ENCODE measurements at regions not wholly inside any gene's neighbourhood (a gene's known extent, or its start where the extent isn't known, plus 50 kb on each side); places are given as distances from the start of the nearest gene placed in this dataset.

DNA sequence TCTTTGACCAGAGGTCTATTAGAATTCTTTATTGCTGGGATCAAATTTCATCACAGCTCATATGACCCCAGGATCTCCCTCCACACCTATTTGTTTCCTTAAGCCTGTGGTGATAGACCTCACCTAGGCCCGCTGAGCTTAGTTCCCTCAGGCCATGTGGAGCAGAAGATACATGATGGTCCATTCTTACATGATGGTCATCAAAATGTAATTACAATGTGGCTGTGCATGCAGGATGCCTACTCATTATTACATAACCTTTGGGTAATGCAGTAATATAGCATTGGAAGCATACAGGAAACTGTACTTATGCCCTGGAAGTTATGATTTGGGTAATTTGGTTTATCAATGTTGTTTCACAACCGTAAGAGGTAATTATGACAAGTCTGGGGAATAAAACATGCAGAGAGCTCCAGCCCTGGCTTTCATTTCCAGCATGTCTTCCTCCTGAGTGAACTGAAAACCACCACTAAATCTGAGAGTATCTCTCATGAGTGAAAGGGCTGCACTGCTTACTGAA is 67.0 kb upstream of the AGA start:
- intact Hi-C loops (cut with DNase I), result no loop called here
- Histone ChIP-seq H3K27me3 (no peaks in the 10 kb centered on the region), H3K4me3 (no peak overlapping the region), H3K27ac (no peak overlapping the region), H3K4me1 (no peaks in the 10 kb centered on the region), H3K36me3 (no peaks in the 10 kb centered on the region), H3K9me3 (no peaks in the 10 kb centered on the region)
- DNase-seq, result no peak
- no peak for ATAC-seq
- TF ChIP-seq POLR2A (IDR thresholded peaks at IDR 0.05), result no peak
- TF ChIP-seq, protein P1, sequence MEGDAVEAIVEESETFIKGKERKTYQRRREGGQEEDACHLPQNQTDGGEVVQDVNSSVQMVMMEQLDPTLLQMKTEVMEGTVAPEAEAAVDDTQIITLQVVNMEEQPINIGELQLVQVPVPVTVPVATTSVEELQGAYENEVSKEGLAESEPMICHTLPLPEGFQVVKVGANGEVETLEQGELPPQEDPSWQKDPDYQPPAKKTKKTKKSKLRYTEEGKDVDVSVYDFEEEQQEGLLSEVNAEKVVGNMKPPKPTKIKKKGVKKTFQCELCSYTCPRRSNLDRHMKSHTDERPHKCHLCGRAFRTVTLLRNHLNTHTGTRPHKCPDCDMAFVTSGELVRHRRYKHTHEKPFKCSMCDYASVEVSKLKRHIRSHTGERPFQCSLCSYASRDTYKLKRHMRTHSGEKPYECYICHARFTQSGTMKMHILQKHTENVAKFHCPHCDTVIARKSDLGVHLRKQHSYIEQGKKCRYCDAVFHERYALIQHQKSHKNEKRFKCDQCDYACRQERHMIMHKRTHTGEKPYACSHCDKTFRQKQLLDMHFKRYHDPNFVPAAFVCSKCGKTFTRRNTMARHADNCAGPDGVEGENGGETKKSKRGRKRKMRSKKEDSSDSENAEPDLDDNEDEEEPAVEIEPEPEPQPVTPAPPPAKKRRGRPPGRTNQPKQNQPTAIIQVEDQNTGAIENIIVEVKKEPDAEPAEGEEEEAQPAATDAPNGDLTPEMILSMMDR (IDR thresholded peaks at IDR 0.05), result no peak
- WGBS, 4 donors, result 68 to 83% (median 80%) methylated on average over 2 of the region's 2 CpGs

- Histone ChIP-seq H3K27ac (no peak overlapping the region), H3K27me3 (no peaks in the 10 kb centered on the region), H3K9me3 (no peaks in the 10 kb centered on the region), H3K4me1 (no peaks in the 10 kb centered on the region), H3K36me3 (no peaks in the 10 kb centered on the region), H3K4me3 (no peak overlapping the region)
- WGBS, 4 donors, result 85 to 92% (median 89%) methylated on average over 3 of the region's 3 CpGs
- DNase-seq (no peak), ATAC-seq (no peak)
- TF ChIP-seq, protein P1 (IDR thresholded peaks at IDR 0.05), result no peak
- TF ChIP-seq POLR2A (IDR thresholded peaks at IDR 0.05), result no peak
- intact Hi-C loops (cut with DNase I), result no loop called here
These were observed 69.4 kb upstream of the AGA start for GRCh38 chr4:177511611-177512010.

DNA sequence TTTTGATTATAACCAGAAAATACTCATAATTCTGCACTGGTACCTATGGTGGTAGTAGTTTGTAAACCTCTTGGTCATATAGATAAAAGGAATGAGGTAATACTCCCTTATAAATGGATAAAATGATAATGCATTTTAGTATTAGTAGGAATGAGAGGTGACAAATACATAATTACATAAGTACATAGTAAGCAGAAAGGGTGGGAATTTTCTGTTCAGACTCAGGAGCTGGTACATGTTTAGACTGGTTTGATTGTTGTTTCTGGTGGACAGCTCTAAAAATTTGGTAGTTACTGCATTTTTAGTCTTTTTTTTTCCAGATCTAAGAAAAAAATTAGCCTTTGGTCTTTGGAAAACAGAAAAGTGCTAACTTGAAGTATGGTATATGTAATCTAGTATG is 70.4 kb upstream of the AGA start:
- Histone ChIP-seq H3K4me1 (no peaks in the 10 kb centered on the region), H3K27ac (no peak overlapping the region), H3K36me3 (no peaks in the 10 kb centered on the region), H3K27me3 (no peaks in the 10 kb centered on the region), H3K9me3 (no peaks in the 10 kb centered on the region), H3K4me3 (no peak overlapping the region)
- intact Hi-C loops (cut with DNase I), result no loop called here
- no peak for TF ChIP-seq POLR2A (IDR thresholded peaks at IDR 0.05)
- TF ChIP-seq, protein P1 (IDR thresholded peaks at IDR 0.05), result no peak
- DNase-seq (no peak), ATAC-seq (no peak)

GRCh38 chr4:177517862-177518261 is 75.6 kb upstream of the AGA start:
- Histone ChIP-seq H3K4me3 (no peak overlapping the region), H3K4me1 (no peaks in the 10 kb centered on the region), H3K27me3 (no peaks in the 10 kb centered on the region), H3K9me3 (peaks cover 0 to 16% (median 0%) of the 10 kb centered on the region in 12 donors), H3K27ac (no peak overlapping the region), H3K36me3 (no peaks in the 10 kb centered on the region)
- ATAC-seq (no peak), DNase-seq (no peak)
- WGBS, 4 donors, result 85 to 90% (median 87%) methylated on average over 2 of the region's 2 CpGs
- TF ChIP-seq, protein P1 (IDR thresholded peaks at IDR 0.05), result no peak
- no peak for TF ChIP-seq POLR2A (IDR thresholded peaks at IDR 0.05)
- intact Hi-C loops (cut with DNase I), result no loop called here

Measured in heart left ventricle (tissue), 16 donors.